Amygdala (tissue), 56 donors: ENCODE measurements at regions not wholly inside any gene's neighbourhood (a gene's known extent, or its start where the extent isn't known, plus 50 kb on each side); places are given as distances from the start of the nearest gene placed in this dataset.
"Not testable (repeated sequence)": the region's sequence is repeated elsewhere in the genome, so short reads cannot be mapped to it uniquely, and the experiment has no call there.

Source experiments
- DNase-seq, 56 donors: peaks; one replicate each; lab custom pipeline; 2025; lab: John Stamatoyannopoulos, UW

DNA sequence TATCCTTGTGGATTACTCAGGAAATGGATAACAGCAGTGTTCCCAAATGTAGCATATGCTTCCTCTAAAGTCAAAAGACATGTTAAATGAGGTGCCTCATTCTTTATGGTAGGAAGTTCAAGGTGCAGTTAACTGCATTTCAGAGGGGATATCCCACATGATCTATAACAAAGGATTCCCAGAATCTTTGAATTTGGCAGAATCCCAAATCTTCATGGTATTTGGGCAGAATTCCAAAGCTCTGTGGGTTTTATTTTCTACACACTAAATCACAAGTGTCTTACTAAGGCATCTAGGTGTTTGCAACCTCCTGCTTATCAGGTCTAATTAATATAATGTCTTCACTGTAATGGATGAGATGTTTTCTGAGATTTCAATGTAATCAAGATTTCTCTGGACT is 364.3 kb upstream of the MAN1A1 start:
- DNase-seq = no peak

DNA sequence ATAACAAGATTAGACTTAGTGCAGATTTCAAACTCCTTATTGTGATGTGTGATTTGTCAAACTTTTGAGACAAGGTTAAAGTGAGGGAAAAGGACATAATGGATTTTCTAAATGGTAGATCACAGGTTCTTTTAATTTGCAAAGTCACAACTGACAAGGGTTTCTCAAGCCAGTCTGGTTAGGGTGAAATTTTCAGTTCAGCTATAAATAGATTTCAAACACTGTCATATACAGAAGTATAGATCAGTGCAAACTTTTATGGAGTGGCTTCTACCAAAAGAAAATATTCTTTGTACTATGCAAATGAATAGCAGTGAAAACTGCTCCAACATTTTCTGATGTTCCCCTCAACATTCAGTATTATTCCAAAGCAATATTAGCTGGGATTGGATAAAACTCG is 337.1 kb upstream of the MAN1A1 start:
- DNase-seq = no peak

DNA sequence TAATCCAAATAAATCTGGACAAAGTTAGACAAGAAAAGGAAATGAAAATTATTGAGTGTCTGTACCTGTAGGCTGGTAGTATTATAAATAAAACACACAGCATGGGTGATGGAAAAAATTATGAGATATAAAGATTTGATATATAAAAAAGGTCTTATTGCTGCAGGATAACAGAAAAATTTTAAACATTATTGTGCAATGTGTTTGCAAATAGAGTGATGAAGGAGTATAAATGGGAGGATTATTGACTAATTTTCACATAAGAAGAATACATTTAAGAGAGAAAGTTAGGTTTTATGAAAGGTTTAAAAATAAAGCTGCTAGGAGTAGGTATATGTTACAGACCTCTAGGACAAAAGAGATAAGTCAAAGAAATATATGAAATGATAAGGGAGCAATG is 336.7 kb upstream of the MAN1A1 start:
- DNase-seq = no peak

DNA sequence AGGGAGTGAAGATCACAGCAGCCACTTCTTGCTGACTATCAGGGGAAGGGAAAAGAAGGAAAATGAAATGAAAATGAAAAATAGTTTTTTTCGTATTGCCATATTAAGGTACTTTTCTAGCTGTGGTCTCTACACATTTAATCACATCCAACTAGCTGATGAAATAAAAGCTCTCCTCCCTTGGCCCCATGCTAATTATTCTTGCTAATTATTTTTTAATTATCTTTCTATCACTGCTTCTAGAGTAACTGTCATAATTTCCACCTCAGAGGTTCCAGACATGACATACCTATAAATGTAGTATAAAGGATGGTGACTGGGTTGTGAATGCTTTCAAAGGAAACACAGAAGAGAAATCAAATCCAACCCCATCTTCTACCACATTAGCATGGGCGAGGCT is 334.1 kb upstream of the MAN1A1 start:
- no peak for DNase-seq

DNA sequence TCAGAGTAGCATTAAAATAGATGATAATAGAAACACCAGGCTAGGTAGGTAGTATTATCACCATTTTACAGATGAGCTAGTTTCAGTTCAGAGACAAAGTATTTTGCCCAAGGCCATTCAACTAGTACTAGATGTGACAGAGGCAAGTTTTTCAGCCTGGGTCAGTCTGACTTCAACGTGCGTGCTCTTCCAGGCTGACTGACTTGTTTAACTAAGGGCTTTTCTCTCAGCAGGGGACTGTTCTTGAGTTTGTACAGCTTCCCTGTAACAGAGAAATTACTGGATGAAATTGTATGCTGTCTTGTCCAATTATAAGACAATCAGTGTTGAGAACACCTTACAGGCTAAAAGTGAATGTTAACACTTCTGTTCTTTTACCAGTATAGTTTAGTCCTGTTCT is 333.5 kb upstream of the MAN1A1 start:
- DNase-seq = no peak

DNA sequence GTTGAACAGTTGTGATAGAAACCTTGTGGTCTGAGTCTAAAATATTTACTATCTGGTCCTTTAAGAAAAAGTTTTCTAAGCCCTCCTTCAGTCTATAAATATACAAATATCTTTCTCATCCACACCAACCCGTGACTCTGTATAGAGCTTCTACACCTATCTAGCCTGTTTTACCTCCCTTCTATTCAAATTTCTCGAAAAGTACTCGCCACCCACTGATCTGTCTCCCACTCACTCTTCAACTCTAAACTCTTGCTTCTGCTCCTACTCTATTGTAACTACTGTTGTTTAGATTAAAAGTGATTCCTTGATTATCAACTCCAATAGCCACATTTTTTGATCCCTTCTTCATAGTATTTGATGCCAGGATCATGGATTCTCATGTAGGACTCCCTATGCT is 329.4 kb upstream of the MAN1A1 start:
- no peak for DNase-seq

DNA sequence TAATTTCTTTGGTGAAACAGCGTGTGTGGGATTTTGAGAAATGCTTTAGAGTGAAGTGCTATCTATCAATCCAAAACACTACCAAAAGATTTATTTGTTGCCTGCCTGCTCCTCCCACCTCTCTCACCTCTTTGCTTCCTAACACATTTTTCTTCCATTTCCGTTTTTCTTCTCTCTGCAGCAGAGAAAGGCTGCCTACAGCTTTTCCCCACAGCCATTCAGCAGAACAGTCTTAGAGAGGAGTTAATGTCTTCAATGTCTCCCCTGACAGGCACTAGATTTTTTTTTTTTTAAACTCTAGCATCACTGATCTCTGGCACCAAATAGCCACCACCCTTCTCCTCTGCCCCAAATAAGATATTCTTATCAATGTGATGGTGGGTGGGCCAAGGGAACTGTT is 327.8 kb upstream of the MAN1A1 start:
- DNase-seq = no peak

DNA sequence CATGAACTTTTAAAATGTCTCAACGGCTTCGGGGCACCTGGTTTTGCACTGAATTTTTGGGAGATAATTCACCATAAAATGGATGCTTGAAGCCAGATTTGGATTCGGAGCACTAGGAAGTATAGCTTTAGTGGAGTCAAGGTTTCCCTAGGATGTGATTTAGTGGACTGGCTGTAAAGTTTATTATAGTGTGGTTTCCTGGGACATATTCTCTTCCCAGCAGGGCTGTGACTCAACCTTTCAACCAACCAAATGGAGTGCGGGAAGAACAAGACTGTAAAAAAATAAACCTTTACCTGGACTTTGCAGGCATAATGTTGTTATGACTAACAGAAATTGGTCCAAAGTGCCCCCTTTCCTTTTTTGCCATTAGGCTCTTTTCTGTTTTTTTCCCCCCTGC is 327.4 kb upstream of the MAN1A1 start:
- no peak for DNase-seq

DNA sequence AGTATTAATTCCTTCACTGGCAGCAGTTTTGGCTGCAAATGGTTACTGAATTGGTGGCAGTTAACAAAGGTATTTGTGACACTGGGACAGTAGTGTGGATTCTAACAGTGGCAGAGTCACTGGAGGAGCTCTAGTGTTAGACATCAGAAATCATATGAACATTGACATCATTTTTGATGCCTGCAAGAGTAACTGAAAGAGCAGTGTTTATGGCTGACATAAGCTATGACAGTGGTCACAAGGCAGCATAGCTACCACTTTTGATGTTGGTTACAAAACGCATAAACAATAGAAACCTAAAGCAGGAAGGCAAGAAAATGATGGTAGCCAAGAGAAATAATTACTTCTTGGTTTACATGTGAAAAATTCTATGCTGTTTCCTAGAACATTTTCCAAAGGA is 326.7 kb upstream of the MAN1A1 start:
- no peak for DNase-seq

DNA sequence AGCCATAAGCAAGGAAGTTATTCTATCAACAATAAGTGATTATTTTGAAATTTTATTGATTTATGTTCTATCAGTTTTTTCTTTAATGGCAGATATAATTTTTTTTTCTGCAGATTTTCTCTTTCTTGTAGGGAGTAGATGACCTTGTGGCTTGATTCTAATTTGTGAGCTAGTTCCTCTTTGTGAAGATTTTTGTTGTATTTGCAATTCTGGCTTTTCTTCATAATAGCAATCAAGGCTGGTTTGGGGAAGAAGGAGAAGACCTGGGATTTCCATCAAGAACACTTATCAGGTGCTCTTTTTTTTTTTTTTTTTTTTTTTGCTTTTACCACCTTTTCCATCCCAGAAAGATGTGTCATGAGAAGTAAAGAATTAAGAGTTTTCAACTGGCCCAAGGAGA is 324.2 kb upstream of the MAN1A1 start:
- DNase-seq = no peak

DNA sequence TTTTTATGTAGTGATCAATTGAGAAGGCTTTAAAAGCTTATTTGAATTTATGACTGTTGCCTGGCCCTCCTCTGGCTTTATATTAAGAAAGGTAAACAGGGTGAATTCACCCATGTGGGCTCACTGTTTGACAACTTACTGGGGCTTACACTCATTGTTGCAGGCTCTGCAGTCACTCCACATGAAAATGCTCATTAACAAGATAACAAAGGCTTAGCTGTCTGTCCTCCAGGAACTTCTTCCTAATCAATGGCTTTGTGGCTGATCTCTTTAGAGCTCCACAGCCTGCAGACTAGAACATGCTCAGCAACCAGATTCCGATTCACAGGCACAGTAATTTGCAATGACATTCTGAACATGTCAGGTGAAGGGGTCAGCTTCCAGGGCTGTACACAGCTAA is 323.2 kb upstream of the MAN1A1 start:
- DNase-seq = no peak

DNA sequence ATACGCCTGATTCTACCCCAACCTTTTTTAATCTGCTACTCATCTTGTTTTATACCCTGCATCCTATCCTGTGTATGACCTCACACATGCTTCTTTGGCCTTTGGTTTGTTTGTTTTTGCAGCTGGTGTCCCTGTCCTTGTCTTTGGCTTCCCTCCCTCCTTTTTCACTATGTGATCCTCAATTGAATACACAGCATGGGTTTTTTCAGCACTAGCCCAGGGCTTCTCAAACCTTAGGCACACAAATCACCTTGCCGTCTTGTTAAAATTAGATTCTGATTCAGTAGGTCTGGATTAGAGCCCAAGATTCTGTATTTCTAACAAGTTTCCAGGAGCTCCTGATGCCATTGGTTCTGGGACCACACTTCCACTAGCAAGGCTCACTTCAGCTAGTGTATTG is 321.5 kb upstream of the MAN1A1 start:
- no peak for DNase-seq

DNA sequence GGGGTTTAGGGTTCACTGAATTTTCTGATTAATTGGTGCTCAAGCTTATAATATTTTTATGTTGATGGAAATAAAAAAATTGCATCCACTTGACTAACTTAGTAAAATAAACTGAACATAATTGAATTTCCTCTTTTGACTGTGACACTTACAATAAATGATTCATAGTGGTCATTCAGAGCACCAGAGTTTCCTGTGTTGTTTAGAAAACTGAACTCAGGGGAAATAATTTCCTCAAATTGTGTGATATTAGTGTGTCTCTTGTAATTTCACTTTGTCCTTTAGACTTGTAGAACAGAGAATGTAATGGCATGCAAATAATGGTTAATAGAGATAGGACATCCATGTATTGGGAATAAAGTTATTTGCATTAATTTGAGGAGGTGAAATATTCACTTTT is 319.7 kb upstream of the MAN1A1 start:
- no peak for DNase-seq

DNA sequence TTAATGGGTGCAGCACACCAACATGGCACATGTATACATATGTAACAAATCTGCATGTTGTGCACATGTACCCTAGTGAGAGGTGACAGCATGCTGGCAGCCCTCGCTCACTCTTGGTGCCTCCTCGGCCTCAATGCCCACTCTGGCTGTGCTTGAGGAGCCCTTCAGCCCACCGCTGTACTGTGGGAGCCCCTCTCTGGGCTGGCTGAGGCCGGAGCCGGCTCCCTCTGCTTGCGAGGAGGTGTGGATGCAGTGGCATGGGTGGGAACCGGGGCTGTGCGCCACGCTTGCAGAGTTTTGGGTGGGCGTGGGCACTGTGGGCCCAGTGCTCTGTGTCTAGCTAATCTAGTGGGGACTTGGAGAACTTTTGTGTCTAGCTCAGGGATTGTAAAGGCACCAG is 315.9 kb upstream of the MAN1A1 start:
- not testable (repeated sequence) for DNase-seq

DNA sequence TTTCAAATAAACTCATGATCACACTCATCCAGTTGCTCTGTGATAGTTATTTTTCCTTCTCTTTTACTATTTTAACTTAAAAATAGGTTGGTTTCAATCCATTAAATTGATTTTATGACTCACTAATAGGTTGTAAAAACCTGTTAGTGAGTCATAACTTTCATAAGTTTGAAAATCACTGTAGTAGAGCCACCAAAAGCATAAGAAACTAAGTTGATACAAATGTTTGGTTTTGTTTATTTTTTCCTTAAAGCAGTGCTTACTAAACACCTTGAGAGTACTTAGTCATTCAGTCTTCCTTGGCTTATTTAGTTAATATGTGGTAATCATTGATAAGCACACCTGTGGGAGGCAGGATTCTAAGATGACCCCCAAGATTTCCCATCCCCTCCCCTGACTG is 312.1 kb upstream of the MAN1A1 start:
- DNase-seq = no peak

DNA sequence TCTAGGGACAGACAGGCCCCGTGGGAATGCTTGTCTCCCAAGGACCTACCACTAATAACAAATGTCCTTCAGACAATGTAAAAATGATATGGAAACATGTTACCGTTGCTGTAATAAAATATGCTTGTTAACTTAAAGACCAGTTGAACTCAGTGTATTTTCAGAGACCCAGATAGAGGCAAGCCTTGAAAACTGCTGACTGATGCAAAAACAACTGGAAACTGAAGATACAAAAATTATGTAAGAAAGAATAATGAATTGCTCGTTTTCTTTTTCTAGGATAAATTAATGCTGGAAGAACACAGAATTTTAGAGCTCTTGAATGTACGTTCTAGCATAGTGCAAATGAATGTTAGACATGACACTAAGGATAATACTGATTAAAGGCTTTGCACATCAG is 311.5 kb upstream of the MAN1A1 start:
- DNase-seq = no peak

DNA sequence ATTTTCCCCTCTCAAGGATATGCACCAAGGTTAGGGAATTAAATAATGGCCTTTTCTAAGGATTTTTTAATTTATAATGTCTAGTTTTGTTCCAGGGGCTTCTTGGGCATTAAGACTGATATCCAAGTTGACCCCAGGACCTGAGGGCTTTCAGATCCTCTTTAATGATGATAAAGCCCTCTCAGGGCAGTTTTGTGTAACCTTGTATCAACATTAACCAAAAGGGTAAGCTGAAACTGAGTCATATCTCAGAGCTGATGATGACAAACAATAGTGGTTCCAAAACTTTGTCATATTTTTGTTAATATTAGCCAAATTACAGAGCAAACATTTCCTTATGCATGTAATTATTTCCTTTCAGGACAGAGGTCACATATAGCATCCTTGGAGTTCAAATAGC is 309.4 kb upstream of the MAN1A1 start:
- no peak for DNase-seq

DNA sequence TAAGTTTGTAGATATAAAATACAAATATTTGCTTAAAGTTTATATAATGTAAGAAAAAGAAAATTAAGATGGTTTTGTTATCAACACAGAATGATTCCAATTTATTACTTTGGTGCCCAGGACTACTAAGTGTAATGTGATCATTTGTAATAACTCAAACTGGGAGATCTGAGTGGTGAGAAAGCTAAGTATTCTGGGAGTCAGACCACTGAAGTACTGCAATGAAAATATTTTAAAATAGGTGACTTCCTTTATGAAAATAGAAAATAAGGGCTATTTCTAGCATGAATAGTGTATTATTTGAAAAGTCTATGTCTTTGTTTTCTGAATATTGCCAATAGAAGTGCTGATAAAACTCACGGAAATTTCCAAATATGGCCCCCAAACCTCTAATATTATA is 305.6 kb upstream of the MAN1A1 start:
- DNase-seq = no peak

DNA sequence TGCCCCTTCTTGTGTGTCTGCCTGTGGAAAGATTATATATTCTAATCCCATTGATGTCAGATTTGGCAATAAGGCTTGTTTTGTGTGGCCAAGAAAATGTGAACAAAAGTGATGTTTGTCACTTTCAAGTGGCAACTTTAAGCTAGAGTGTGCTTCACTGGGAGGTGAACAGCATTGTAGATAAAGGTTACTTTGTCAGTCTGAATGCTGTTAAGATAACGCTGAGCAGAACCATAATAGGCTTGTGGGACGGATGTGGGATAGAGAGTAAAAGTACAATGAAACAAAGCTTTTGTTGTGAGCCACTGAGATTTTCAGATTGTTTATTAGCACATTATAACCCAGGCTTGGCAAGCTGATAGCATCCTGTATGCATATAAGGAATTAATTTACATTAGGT is 303.8 kb upstream of the MAN1A1 start:
- DNase-seq = no peak

DNA sequence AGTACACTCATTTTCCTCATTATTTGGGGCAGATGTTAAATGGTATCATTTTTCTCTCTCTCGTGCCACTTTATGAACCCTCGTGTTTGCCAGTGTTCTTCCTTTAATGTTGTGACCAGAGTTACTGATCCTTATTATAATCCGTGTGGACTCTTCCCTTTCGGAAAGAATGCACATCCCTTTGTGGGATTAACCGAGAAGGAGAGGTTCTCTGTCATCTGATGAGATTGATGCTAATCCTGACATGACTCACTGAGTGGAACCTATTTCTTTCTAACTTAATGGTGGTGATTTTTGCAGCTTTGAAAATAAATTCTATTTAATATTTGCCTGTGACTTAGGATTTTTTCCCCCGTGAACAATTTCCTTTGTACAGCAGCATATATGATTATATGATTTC is 300.0 kb upstream of the MAN1A1 start:
- DNase-seq = no peak

DNA sequence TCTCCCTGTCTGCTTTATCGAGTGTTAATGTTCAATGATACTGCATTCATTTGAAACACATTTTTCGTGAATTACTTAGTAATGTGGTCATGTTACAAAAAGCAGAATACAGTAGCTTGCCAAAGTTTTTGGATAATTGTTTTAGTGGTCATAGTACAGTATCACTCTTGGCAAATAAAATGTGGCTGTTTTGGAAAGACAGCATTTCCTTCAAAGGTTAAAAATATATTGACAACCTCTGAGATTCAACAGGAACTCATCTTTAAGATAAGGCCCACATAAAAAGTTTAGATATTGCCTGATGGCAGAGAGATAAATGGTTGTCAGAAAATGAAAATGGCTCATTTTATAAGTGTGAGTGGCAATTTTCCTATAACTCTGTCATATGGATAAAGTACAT is 297.7 kb upstream of the MAN1A1 start:
- DNase-seq = no peak

DNA sequence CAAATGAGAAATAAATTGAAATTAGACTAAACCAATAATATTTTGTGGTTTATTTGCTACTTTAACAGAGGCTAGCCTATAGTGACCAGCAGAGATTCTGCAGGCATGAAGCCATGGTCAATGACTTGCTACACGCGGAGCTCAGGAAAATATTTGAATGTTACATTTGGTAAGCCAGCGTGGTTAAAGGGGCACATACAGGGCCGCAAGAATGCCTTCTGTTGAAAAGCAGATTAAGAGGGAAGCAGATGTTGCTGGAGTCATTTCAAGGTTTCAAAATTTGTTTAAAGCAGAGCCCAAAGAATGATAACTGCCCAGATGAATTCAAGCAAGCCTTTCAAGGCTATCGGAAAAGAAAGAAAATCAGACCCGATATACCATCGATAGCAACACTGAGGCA is 294.3 kb upstream of the MAN1A1 start:
- DNase-seq = no peak

DNA sequence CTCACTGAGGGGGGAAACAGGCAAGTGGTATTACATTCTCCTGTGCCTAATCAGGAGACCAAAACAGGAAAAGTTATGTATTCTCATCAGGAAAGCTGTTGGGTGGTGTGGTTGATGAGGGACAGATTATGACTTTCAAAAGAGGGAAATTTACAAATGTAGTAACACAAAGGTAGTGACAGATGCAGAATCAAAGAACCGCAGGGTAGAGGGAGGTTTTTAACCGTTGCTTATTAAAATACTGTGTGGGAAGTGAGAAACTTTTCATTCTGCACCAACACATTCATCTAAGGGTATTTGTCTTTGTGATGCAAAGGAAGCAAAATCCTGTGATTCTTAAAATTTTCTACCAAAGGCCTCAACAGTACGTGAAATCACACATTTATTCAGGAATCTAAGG is 288.2 kb upstream of the MAN1A1 start:
- peak in 1 of 56 donors; percentile 10 for DNase-seq

DNA sequence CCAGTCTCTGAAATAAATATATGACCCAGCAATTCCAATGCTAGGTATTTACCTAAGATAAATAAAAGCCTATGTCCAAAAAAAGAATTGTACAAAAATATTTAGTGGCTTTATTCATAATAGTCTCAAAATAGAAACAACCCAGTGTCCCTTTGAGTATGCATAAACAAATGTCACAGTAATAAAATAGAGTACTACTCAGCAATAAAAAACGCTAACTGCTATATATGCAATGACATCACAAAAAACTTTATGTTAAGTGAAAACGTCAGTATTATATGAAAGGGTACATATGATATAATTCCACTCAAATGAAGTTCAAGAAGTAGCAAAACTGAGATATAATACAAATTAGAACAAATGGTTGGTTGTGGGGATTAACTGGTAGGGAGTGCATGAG is 286.5 kb upstream of the MAN1A1 start:
- no peak for DNase-seq
